SW480 (cell line): ENCODE measurements at regions not wholly inside any gene's neighbourhood (a gene's known extent, or its start where the extent isn't known, plus 50 kb on each side); places are given as distances from the start of the nearest gene placed in this dataset.
"Not testable (repeated sequence)": the region's sequence is repeated elsewhere in the genome, so short reads cannot be mapped to it uniquely, and the experiment has no call there.

Source experiments
- DNase-seq: peaks from one replicate; pipeline ENCODE4 v3.0.0-alpha.2; 2016; ENCODE audit warnings: low spot score

- DNase-seq = no peak
Measured at GRCh38 chr13:71214357-71214756, 652.6 kb downstream of the DACH1 start.

- no peak for DNase-seq
Measured at GRCh38 chr13:71213252-71213821, 653.7 kb downstream of the DACH1 start.

GRCh38 chr13:71210861-71211260 lies 656.1 kb downstream of the DACH1 start:
- DNase-seq = no peak

- DNase-seq = no peak
Measured at GRCh38 chr13:71209217-71209616, 657.8 kb downstream of the DACH1 start.

- not testable (repeated sequence) for DNase-seq
Measured at GRCh38 chr13:71184583-71184982, 682.4 kb downstream of the DACH1 start.

GRCh38 chr13:71183352-71183751 lies 683.7 kb downstream of the DACH1 start:
- not testable (repeated sequence) for DNase-seq

GRCh38 chr13:71171740-71172139 lies 695.3 kb downstream of the DACH1 start:
- no peak for DNase-seq

- DNase-seq = no peak
Measured at GRCh38 chr13:71169180-71169579, 697.8 kb downstream of the DACH1 start.

GRCh38 chr13:71156550-71156949 lies 710.5 kb downstream of the DACH1 start:
- DNase-seq = no peak

GRCh38 chr13:71149498-71150363 lies 717.3 kb downstream of the DACH1 start:
- no peak for DNase-seq

GRCh38 chr13:71149046-71149445 lies 718.0 kb downstream of the DACH1 start:
- no peak for DNase-seq

GRCh38 chr13:71148396-71148795 lies 718.6 kb downstream of the DACH1 start:
- no peak for DNase-seq

- no peak for DNase-seq
Measured at GRCh38 chr13:71144883-71145282, 722.1 kb downstream of the DACH1 start.

- DNase-seq = no peak
Measured at GRCh38 chr13:71137101-71137500, 729.9 kb downstream of the DACH1 start.

GRCh38 chr13:71124230-71124629 lies 742.8 kb downstream of the DACH1 start:
- no peak for DNase-seq

GRCh38 chr13:71118779-71119364 lies 748.1 kb downstream of the DACH1 start:
- no peak for DNase-seq

GRCh38 chr13:71117920-71118319 lies 749.1 kb downstream of the DACH1 start:
- no peak for DNase-seq

GRCh38 chr13:71115301-71115700 lies 751.7 kb downstream of the DACH1 start:
- DNase-seq = no peak

- no peak for DNase-seq
Measured at GRCh38 chr13:71096421-71096820, 770.6 kb downstream of the DACH1 start.

- DNase-seq = no peak
Measured at GRCh38 chr13:71090990-71091389, 776.0 kb downstream of the DACH1 start.

GRCh38 chr13:71089056-71089455 lies 777.9 kb downstream of the DACH1 start:
- DNase-seq = no peak

GRCh38 chr13:71087432-71087831 lies 779.6 kb downstream of the DACH1 start:
- DNase-seq = no peak

- no peak for DNase-seq
Measured at GRCh38 chr13:71087006-71087405, 780.0 kb downstream of the DACH1 start.
